ENCODE measurements at regions not wholly inside any gene's neighbourhood (a gene's known extent, or its start where the extent isn't known, plus 50 kb on each side); places are given as distances from the start of the nearest gene placed in this dataset.

DNA sequence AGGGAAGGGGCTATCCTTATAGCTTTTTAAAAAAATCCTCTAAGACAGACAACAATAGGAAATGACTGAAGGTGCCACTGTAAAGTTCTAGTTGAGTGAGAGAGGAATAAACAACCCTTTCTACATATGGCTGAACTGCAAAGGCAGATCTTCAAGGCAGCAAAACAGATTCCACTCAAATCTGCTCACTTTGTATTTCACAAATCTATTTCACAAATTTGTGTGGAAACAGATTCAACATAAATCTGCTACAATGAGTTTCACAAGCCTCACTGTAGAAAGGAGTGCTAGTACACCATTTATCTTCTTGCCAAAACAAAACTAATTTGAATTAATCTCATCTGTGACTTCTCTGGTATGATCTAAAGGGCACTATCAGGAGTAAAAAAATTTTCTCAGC lies 451.3 kb downstream of the PLA2G4A start:
- DNase-seq: no peak
- no peak overlapping the region for H3K4ac ChIP-seq (ENCODE audit: low read depth, low read length)
- no peaks in the 10 kb centered on the region for H3K36me3 ChIP-seq (ENCODE audit: control insufficient read depth, insufficient read depth, low read length)
- H3K4me2 ChIP-seq (ENCODE audit: low read length): no peak overlapping the region
- no peak overlapping the region for H3K56ac ChIP-seq (ENCODE audit: low read length)
- H3K4me3 ChIP-seq (ENCODE audit: low read length): no peak overlapping the region
- H3K9ac ChIP-seq (ENCODE audit: low read length): no peak overlapping the region
- H2BK5ac ChIP-seq (ENCODE audit: low read length): no peak overlapping the region
- no peaks in the 10 kb centered on the region for H3K79me1 ChIP-seq (ENCODE audit: low read length)
- no peak overlapping the region for H3K27ac ChIP-seq (ENCODE audit: low read depth, low read length)
- H3K23ac ChIP-seq (ENCODE audit: low read length): no peak overlapping the region
- H4K8ac ChIP-seq (ENCODE audit: low read depth, low read length): no peak overlapping the region
- H2BK15ac ChIP-seq (replicated peaks; ENCODE audit: low read depth): no peak overlapping the region
- H3K27me3 ChIP-seq (ENCODE audit: insufficient read depth, low read length, poor library complexity): no peaks in the 10 kb centered on the region
- no peak overlapping the region for H2BK120ac ChIP-seq (ENCODE audit: low read depth, low read length)
- H3K18ac ChIP-seq (ENCODE audit: low read length): no peak overlapping the region
- no peak overlapping the region for H4K5ac ChIP-seq (ENCODE audit: low read length)
- H2AK5ac ChIP-seq (ENCODE audit: low read length): no peak overlapping the region
- no peaks in the 10 kb centered on the region for H3K79me2 ChIP-seq (ENCODE audit: control insufficient read depth, insufficient read depth, low read length)
- H3K4me1 ChIP-seq (ENCODE audit: control insufficient read depth, low read depth, low read length): no peaks in the 10 kb centered on the region

DNA sequence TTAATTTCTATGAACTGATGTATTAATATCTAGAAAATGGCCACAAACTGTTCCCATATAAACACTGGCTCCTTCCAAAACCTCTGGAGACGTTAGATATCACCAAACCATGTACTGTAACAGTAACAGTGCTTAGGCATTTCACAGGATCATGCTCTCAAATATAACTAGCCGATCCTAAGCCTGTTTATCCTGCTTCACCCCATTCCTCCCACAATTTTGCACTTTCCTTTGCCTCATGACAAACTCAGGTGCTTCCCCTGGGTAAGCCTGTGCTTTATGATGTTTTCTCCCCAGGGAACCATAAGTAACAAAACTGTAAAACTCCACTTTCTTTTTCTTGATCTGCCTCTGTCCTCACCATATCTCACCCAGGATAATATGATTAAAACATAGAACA lies 452.3 kb downstream of the PLA2G4A start:
- H4K8ac ChIP-seq (ENCODE audit: low read depth, low read length): no peak overlapping the region
- H3K23ac ChIP-seq (ENCODE audit: low read length): no peak overlapping the region
- H3K9ac ChIP-seq (ENCODE audit: low read length): no peak overlapping the region
- H2AK5ac ChIP-seq (ENCODE audit: low read length): no peak overlapping the region
- H4K5ac ChIP-seq (ENCODE audit: low read length): no peak overlapping the region
- H3K4me2 ChIP-seq (ENCODE audit: low read length): no peak overlapping the region
- no peak overlapping the region for H2BK120ac ChIP-seq (ENCODE audit: low read depth, low read length)
- DNase-seq: no peak
- H3K27me3 ChIP-seq (ENCODE audit: insufficient read depth, low read length, poor library complexity): no peaks in the 10 kb centered on the region
- no peak overlapping the region for H3K27ac ChIP-seq (ENCODE audit: low read depth, low read length)
- H2BK15ac ChIP-seq (replicated peaks; ENCODE audit: low read depth): no peak overlapping the region
- H3K18ac ChIP-seq (ENCODE audit: low read length): no peak overlapping the region
- no peak overlapping the region for H2BK5ac ChIP-seq (ENCODE audit: low read length)
- no peaks in the 10 kb centered on the region for H3K79me1 ChIP-seq (ENCODE audit: low read length)
- no peaks in the 10 kb centered on the region for H3K4me1 ChIP-seq (ENCODE audit: control insufficient read depth, low read depth, low read length)
- no peaks in the 10 kb centered on the region for H3K36me3 ChIP-seq (ENCODE audit: control insufficient read depth, insufficient read depth, low read length)
- no peaks in the 10 kb centered on the region for H3K79me2 ChIP-seq (ENCODE audit: control insufficient read depth, insufficient read depth, low read length)
- no CpG with 5 or more reads among the region's 2 CpGs for WGBS (ENCODE audit: extremely low coverage, insufficient coverage, low lambda C conversion rate)
- H3K56ac ChIP-seq (ENCODE audit: low read length): no peak overlapping the region
- no peak overlapping the region for H3K4ac ChIP-seq (ENCODE audit: low read depth, low read length)
- no peak overlapping the region for H3K4me3 ChIP-seq (ENCODE audit: low read length)

DNA sequence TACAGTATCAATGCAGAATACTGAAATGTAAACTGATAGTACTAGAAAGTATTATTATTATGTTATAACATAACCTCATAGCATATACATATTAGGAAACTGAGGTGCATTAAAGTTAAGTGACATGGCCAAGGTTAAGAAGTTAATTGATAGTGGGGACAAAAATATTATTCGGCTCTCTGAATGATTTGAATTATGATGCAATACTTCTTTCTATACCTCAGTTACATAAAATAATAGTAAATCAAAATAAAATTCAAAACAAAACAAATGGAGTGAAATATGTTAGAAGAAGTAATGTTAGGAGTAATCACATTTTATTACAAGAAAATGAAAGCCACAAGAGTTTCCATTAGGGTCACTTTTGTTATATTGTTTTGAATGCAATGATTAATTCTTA lies 455.2 kb downstream of the PLA2G4A start:
- no peak overlapping the region for H2BK5ac ChIP-seq (ENCODE audit: low read length)
- H3K4me3 ChIP-seq (ENCODE audit: low read length): no peak overlapping the region
- no peak overlapping the region for H3K27ac ChIP-seq (ENCODE audit: low read depth, low read length)
- no peak for DNase-seq
- H3K36me3 ChIP-seq (ENCODE audit: control insufficient read depth, insufficient read depth, low read length): no peaks in the 10 kb centered on the region
- no peak overlapping the region for H3K18ac ChIP-seq (ENCODE audit: low read length)
- H2BK15ac ChIP-seq (replicated peaks; ENCODE audit: low read depth): no peak overlapping the region
- H4K8ac ChIP-seq (ENCODE audit: low read depth, low read length): no peak overlapping the region
- H2BK120ac ChIP-seq (ENCODE audit: low read depth, low read length): no peak overlapping the region
- no peaks in the 10 kb centered on the region for H3K27me3 ChIP-seq (ENCODE audit: insufficient read depth, low read length, poor library complexity)
- H3K4me1 ChIP-seq (ENCODE audit: control insufficient read depth, low read depth, low read length): no peaks in the 10 kb centered on the region
- H3K23ac ChIP-seq (ENCODE audit: low read length): no peak overlapping the region
- no peak overlapping the region for H3K4me2 ChIP-seq (ENCODE audit: low read length)
- no peak overlapping the region for H3K9ac ChIP-seq (ENCODE audit: low read length)
- H3K79me1 ChIP-seq (ENCODE audit: low read length): no peaks in the 10 kb centered on the region
- no peak overlapping the region for H4K5ac ChIP-seq (ENCODE audit: low read length)
- H3K79me2 ChIP-seq (ENCODE audit: control insufficient read depth, insufficient read depth, low read length): no peaks in the 10 kb centered on the region
- no CpG with 5 or more reads among the region's 1 CpG for WGBS (ENCODE audit: extremely low coverage, insufficient coverage, low lambda C conversion rate)
- H2AK5ac ChIP-seq (ENCODE audit: low read length): no peak overlapping the region
- H3K4ac ChIP-seq (ENCODE audit: low read depth, low read length): no peak overlapping the region
- no peak overlapping the region for H3K56ac ChIP-seq (ENCODE audit: low read length)

DNA sequence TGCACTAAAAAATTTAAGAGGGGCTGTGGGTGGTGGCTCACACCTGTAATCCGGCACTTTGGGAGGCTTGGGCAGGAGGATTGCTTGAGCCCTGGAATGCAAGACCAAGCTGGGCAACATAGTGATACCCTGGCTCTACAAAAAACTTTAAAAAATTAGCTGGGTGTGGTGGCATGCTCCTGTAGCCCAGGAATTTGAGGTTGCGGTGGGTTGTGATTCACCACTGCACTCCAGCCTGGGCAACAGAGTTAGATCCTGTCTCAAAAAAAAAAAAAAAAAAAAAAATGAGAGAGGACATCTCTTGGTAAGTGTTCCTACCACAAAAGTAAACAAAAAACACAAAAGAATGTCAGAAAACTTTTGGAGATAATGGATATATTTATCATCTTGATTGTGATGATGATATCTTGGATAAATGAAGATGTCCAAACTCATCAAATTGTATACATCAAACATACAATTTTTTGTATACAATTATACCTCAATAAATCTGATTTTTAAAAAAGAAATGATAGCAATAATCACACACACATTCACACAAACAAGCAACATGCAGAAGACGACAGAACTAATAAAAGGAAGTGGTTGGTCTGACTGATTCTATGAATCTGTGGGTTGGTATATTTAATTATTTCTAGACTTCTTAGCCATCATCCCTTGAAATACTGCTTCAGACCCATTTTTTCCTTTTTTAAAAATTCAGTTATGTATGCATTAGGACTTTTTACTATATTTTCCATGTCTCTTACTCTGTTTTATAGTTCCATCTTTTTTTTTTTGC lies 465.9 kb downstream of the PLA2G4A start:
- H3K4me1 ChIP-seq (ENCODE audit: control insufficient read depth, low read depth, low read length): no peaks in the 10 kb centered on the region
- no peak overlapping the region for H2AK5ac ChIP-seq (ENCODE audit: low read length)
- no peak overlapping the region for H3K4ac ChIP-seq (ENCODE audit: low read depth, low read length)
- H3K56ac ChIP-seq (ENCODE audit: low read length): no peak overlapping the region
- H2BK15ac ChIP-seq (replicated peaks; ENCODE audit: low read depth): no peak overlapping the region
- H4K8ac ChIP-seq (ENCODE audit: low read depth, low read length): no peak overlapping the region
- no peak overlapping the region for H3K4me3 ChIP-seq (ENCODE audit: low read length)
- H3K9ac ChIP-seq (ENCODE audit: low read length): no peak overlapping the region
- H2BK5ac ChIP-seq (ENCODE audit: low read length): no peak overlapping the region
- H4K5ac ChIP-seq (ENCODE audit: low read length): no peak overlapping the region
- no peak overlapping the region for H2BK120ac ChIP-seq (ENCODE audit: low read depth, low read length)
- no peak overlapping the region for H3K27ac ChIP-seq (ENCODE audit: low read depth, low read length)
- no peak overlapping the region for H3K18ac ChIP-seq (ENCODE audit: low read length)
- no peaks in the 10 kb centered on the region for H3K36me3 ChIP-seq (ENCODE audit: control insufficient read depth, insufficient read depth, low read length)
- H3K4me2 ChIP-seq (ENCODE audit: low read length): no peak overlapping the region
- H3K27me3 ChIP-seq (ENCODE audit: insufficient read depth, low read length, poor library complexity): no peaks in the 10 kb centered on the region
- H3K79me1 ChIP-seq (ENCODE audit: low read length): no peaks in the 10 kb centered on the region
- no peaks in the 10 kb centered on the region for H3K79me2 ChIP-seq (ENCODE audit: control insufficient read depth, insufficient read depth, low read length)
- no peak overlapping the region for H3K23ac ChIP-seq (ENCODE audit: low read length)
- WGBS (ENCODE audit: extremely low coverage, insufficient coverage, low lambda C conversion rate): no CpG with 5 or more reads among the region's 3 CpGs
- DNase-seq: no peak

DNA sequence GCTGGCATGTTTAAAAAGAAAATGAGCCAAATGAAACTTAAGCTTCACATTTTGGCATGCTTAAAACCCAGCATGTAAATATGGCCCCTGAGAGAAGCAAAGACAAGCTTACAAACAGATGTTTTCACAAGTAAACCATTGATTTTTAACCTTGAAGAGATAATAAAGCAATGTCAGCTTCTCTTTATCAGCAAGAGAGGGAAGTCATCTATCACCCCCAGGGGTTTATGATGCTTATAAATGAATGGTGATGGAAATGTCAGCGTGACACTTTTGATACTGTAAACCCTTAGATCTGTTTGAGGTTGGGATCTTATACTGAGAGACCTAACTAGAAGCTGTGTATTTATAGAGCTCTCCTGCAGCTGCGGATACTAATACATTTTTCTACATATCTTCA lies 471.3 kb downstream of the PLA2G4A start:
- no CpG with 5 or more reads among the region's 2 CpGs for WGBS (ENCODE audit: extremely low coverage, insufficient coverage, low lambda C conversion rate)
- Histone ChIP-seq H3K36me3 (ENCODE audit: control insufficient read depth, insufficient read depth, low read length) (no peaks in the 10 kb centered on the region), H3K4me3 (ENCODE audit: low read length) (no peak overlapping the region)

More for the DNA sequence above, 471.3 kb downstream of the PLA2G4A start:
- Histone ChIP-seq H3K56ac (ENCODE audit: low read length) (no peak overlapping the region), H3K23ac (ENCODE audit: low read length) (no peak overlapping the region), H2BK120ac (ENCODE audit: low read depth, low read length) (no peak overlapping the region), H3K27ac (ENCODE audit: low read depth, low read length) (no peak overlapping the region), H2BK15ac (replicated peaks; ENCODE audit: low read depth) (no peak overlapping the region), H4K5ac (ENCODE audit: low read length) (no peak overlapping the region), H4K8ac (ENCODE audit: low read depth, low read length) (no peak overlapping the region), H3K4ac (ENCODE audit: low read depth, low read length) (no peak overlapping the region), H3K79me1 (ENCODE audit: low read length) (no peaks in the 10 kb centered on the region), H2AK5ac (ENCODE audit: low read length) (no peak overlapping the region), H3K9ac (ENCODE audit: low read length) (no peak overlapping the region), H3K18ac (ENCODE audit: low read length) (no peak overlapping the region), H3K4me2 (ENCODE audit: low read length) (no peak overlapping the region), H3K79me2 (ENCODE audit: control insufficient read depth, insufficient read depth, low read length) (no peaks in the 10 kb centered on the region), H3K4me1 (ENCODE audit: control insufficient read depth, low read depth, low read length) (no peaks in the 10 kb centered on the region), H2BK5ac (ENCODE audit: low read length) (no peak overlapping the region), H3K27me3 (ENCODE audit: insufficient read depth, low read length, poor library complexity) (no peaks in the 10 kb centered on the region)
- DNase-seq: peak; percentile 58
